ENCODE measurements at regions not wholly inside any gene's neighbourhood (a gene's known extent, or its start where the extent isn't known, plus 50 kb on each side); places are given as distances from the start of the nearest gene placed in this dataset.

- no peak for DNase-seq
- TF ChIP-seq CTCF (conservative IDR thresholded peaks at IDR 0.05), result no peak
- Histone ChIP-seq H3K14ac (ENCODE audit: insufficient read depth, low read length) (no peak overlapping the region), H3K79me2 (ENCODE audit: insufficient read depth, low read length) (no peaks in the 10 kb centered on the region), H3K23ac (ENCODE audit: insufficient read length, low read depth, low read length) (no peak overlapping the region), H3K27ac (ENCODE audit: insufficient read length, low read depth, low read length) (no peak overlapping the region), H2BK20ac (ENCODE audit: low read depth, low read length, poor library complexity, severe bottlenecking) (no peak overlapping the region), H4K5ac (ENCODE audit: insufficient read length, low read depth, low read length) (no peak overlapping the region), H2BK12ac (ENCODE audit: insufficient read length, low read depth, low read length) (no peak overlapping the region), H3K79me1 (ENCODE audit: insufficient read depth, low read depth, low read length, poor library complexity, severe bottlenecking) (no peaks in the 10 kb centered on the region), H3K56ac (ENCODE audit: insufficient read length, low read depth, low read length) (no peak overlapping the region), H4K91ac (ENCODE audit: insufficient read length, low read depth, low read length) (no peak overlapping the region), H3K4me2 (ENCODE audit: insufficient read depth, insufficient read length, low read length) (no peak overlapping the region), H3K4ac (ENCODE audit: low read depth, low read length) (no peak overlapping the region), H3K18ac (ENCODE audit: insufficient read length, low read depth, low read length) (no peak overlapping the region), H2AFZ (ENCODE audit: low read length) (no peak overlapping the region), H2AK5ac (ENCODE audit: insufficient read length, low read length) (no peak overlapping the region), H3K4me1 (ENCODE audit: insufficient read depth, low read length) (no peaks in the 10 kb centered on the region), H3K9ac (ENCODE audit: extremely low read depth, insufficient read length, low read length) (no peak overlapping the region), H3K27me3 (ENCODE audit: insufficient read depth, low read length) (no peaks in the 10 kb centered on the region; the same call in 1 of the 2 replicates), H3T11ph (ENCODE audit: low read length) (no peak overlapping the region), H3K9me3 (ENCODE audit: control insufficient read depth, low read depth, low read length) (no peaks in the 10 kb centered on the region), H2BK120ac (ENCODE audit: low read depth, low read length, poor library complexity, severe bottlenecking) (no peak overlapping the region), H2BK5ac (ENCODE audit: insufficient read length, low read length) (no peak overlapping the region), H3K23me2 (ENCODE audit: insufficient read length, low read depth, low read length, poor library complexity, severe bottlenecking) (no peaks in the 10 kb centered on the region), H4K20me1 (ENCODE audit: control insufficient read depth, insufficient read depth, insufficient read length) (no peaks in the 10 kb centered on the region), H4K8ac (replicated peaks; ENCODE audit: insufficient read length, low read depth, low read length) (no peak overlapping the region), H2BK15ac (ENCODE audit: low read depth, low read length) (no peak overlapping the region)
- H3K9me3 Mint-ChIP-seq, result 0 out of 5 replicates have a peak, but pooled peaks cover 0 to 2% of the 10 kb centered on the region in 2 experiments
- H3K36me3 Mint-ChIP-seq (ENCODE audit: insufficient read depth in 1 of 3, low read depth in 3 of 3), result no peaks in the 10 kb centered on the region; a peak in 1 of 7 replicates
- H3K27me3 Mint-ChIP-seq (ENCODE audit: low read depth), result peaks cover 10% of the 10 kb centered on the region
- H3K4me3 Mint-ChIP-seq, result no peak overlapping the region
- no CpG with 5 or more reads among the region's 1 CpG for WGBS (ENCODE audit: extremely low coverage, insufficient read length, low lambda C conversion rate)
- H3K4me1 Mint-ChIP-seq, result peaks cover 2 to 4% of the 10 kb centered on the region in 2 experiments; a peak in 1 of 4 replicates
- H3K27ac Mint-ChIP-seq, result no peak overlapping the region
Observed at GRCh38 chr7:50834031-50834535, 51.4 kb upstream of the GRB10 start.

Data from H9 (cell line).